Panc1 (cell line): ENCODE measurements at regions not wholly inside any gene's neighbourhood (a gene's known extent, or its start where the extent isn't known, plus 50 kb on each side); places are given as distances from the start of the nearest gene placed in this dataset.

Experiments
- POLR2AphosphoS5 ChIP-seq: IDR thresholded peaks from 2 replicates; pipeline ENCODE4 v1.6.1; 2012; ENCODE audit warnings: mild to moderate bottlenecking, low read depth, low read length, moderate library complexity
- TF ChIP-seq, protein P1 (sequence below): fragments of 450-650 bp; IDR thresholded peaks from 2 replicates; pipeline ENCODE4 v1.5.1; 2017; ENCODE audit warnings: mild to moderate bottlenecking
- TF ChIP-seq, protein P2 (sequence below), 2 experiments: IDR thresholded peaks; 2 replicates each; pipeline ENCODE4 v1.6.1; 2011 to 2012; ENCODE audit warnings: low read depth in 2 of 2, control low read depth in 1 of 2, low read length in 1 of 2, mild to moderate bottlenecking in 1 of 2, moderate library complexity in 1 of 2; ENCODE audit not compliant: insufficient read depth in 1 of 2

DNA sequence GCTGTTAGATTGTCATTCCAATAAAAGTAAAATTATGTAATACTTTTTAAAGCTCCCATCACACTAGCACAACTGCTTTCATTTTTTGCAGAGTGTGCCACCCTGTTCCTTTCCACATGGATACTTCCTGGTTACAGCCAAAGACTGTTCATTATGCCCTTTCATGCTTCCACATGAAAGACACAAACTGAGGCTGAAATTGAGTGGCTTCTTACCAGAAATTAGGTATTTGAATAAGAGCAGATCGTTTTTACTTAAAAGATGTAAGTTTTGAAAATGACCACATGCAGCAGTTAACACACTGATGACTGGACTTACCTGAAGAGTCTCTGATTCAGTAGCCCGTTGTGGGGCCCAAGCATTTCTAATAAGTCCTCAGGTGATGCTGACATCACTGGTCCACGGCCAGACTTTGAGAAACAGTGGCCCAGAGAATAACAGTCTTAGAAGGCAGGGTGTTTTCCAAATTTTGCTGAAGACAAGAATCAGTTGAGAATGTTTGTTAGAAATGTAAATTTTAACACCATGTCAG is 187.6 kb upstream of the DMRT1 start:
- TF ChIP-seq, protein P1, sequence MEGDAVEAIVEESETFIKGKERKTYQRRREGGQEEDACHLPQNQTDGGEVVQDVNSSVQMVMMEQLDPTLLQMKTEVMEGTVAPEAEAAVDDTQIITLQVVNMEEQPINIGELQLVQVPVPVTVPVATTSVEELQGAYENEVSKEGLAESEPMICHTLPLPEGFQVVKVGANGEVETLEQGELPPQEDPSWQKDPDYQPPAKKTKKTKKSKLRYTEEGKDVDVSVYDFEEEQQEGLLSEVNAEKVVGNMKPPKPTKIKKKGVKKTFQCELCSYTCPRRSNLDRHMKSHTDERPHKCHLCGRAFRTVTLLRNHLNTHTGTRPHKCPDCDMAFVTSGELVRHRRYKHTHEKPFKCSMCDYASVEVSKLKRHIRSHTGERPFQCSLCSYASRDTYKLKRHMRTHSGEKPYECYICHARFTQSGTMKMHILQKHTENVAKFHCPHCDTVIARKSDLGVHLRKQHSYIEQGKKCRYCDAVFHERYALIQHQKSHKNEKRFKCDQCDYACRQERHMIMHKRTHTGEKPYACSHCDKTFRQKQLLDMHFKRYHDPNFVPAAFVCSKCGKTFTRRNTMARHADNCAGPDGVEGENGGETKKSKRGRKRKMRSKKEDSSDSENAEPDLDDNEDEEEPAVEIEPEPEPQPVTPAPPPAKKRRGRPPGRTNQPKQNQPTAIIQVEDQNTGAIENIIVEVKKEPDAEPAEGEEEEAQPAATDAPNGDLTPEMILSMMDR, result no peak
- TF ChIP-seq, protein P2, sequence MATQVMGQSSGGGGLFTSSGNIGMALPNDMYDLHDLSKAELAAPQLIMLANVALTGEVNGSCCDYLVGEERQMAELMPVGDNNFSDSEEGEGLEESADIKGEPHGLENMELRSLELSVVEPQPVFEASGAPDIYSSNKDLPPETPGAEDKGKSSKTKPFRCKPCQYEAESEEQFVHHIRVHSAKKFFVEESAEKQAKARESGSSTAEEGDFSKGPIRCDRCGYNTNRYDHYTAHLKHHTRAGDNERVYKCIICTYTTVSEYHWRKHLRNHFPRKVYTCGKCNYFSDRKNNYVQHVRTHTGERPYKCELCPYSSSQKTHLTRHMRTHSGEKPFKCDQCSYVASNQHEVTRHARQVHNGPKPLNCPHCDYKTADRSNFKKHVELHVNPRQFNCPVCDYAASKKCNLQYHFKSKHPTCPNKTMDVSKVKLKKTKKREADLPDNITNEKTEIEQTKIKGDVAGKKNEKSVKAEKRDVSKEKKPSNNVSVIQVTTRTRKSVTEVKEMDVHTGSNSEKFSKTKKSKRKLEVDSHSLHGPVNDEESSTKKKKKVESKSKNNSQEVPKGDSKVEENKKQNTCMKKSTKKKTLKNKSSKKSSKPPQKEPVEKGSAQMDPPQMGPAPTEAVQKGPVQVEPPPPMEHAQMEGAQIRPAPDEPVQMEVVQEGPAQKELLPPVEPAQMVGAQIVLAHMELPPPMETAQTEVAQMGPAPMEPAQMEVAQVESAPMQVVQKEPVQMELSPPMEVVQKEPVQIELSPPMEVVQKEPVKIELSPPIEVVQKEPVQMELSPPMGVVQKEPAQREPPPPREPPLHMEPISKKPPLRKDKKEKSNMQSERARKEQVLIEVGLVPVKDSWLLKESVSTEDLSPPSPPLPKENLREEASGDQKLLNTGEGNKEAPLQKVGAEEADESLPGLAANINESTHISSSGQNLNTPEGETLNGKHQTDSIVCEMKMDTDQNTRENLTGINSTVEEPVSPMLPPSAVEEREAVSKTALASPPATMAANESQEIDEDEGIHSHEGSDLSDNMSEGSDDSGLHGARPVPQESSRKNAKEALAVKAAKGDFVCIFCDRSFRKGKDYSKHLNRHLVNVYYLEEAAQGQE (IDR thresholded peaks at IDR 0.05; ENCODE audit: insufficient read depth in 1 of 2, low read depth in 2 of 2, low read length in 1 of 2), result no peak
- TF ChIP-seq POLR2AphosphoS5, result no peak
